Effector memory CD8-positive, alpha-beta T cell (primary cell): ENCODE measurements at regions not wholly inside any gene's neighbourhood (a gene's known extent, or its start where the extent isn't known, plus 50 kb on each side); places are given as distances from the start of the nearest gene placed in this dataset.
"Not testable (repeated sequence)": the region's sequence is repeated elsewhere in the genome, so short reads cannot be mapped to it uniquely, and the experiment has no call there.

Source experiments
- ATAC-seq: fragments of 150-1000 bp; cut with Tn5 transposase; replicated peaks from 2 replicates; pipeline ENCODE4 v1.10.0; 2021; ENCODE audit warnings: mild to moderate bottlenecking, moderate library complexity
- DNase-seq, 3 experiments: peaks; one replicate each; pipeline ENCODE4 v3.0.0; 2021
- H3K27ac Mint-ChIP-seq, 2 donors: one replicate each; pipeline ENCODE4 v1.8.0; 2022; ENCODE audit warnings: mild to moderate bottlenecking in 2 of 2, mixed read lengths in 2 of 2, moderate library complexity in 2 of 2
- H3K27me3 Mint-ChIP-seq, 2 donors: one replicate each; pipeline ENCODE4 v1.8.0; 2022; ENCODE audit warnings: mixed read lengths in 2 of 2
- H3K36me3 Mint-ChIP-seq: one replicate; pipeline ENCODE4 v1.8.0; 2022; ENCODE audit warnings: mild to moderate bottlenecking, moderate library complexity, mixed read lengths; ENCODE audit not compliant: insufficient read depth
- H3K4me1 Mint-ChIP-seq, 2 donors: one replicate each; pipeline ENCODE4 v1.8.0; 2022; ENCODE audit warnings: low read depth in 2 of 2, mixed read lengths in 2 of 2
- H3K4me3 Mint-ChIP-seq, 2 donors: one replicate each; pipeline ENCODE4 v1.8.0; 2022; ENCODE audit warnings: mild to moderate bottlenecking in 2 of 2, mixed read lengths in 2 of 2, moderate library complexity in 2 of 2
- H3K9me3 Mint-ChIP-seq, 2 donors: one replicate each; pipeline ENCODE4 v1.8.0; 2022; ENCODE audit warnings: mixed read lengths in 2 of 2

DNA sequence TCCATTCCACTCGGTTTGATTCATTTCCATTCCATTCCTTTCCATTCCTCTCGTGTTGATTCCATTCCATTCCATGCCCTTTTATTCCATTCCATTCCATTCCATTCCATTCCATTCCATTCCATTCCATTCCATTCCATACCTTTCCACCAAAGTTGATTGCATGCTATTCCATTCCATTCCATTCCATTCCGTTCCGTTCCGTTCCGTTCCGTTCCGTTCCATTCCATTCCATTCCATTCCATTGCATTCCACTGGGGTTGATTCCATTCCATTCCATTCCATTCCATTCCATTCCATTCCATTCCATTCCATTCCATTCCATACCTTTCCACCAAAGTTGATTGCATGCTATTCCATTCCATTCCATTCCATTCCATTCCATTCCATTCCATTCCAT, 154.3 kb downstream of the CWH43 start:
- not testable (repeated sequence) for DNase-seq, H3K27ac Mint-ChIP-seq, ATAC-seq, H3K4me1 Mint-ChIP-seq, H3K36me3 Mint-ChIP-seq, H3K4me3 Mint-ChIP-seq, H3K27me3 Mint-ChIP-seq
- H3K9me3 Mint-ChIP-seq = peaks cover 17 to 28% of the 10 kb centered on the region in 2 donors

DNA sequence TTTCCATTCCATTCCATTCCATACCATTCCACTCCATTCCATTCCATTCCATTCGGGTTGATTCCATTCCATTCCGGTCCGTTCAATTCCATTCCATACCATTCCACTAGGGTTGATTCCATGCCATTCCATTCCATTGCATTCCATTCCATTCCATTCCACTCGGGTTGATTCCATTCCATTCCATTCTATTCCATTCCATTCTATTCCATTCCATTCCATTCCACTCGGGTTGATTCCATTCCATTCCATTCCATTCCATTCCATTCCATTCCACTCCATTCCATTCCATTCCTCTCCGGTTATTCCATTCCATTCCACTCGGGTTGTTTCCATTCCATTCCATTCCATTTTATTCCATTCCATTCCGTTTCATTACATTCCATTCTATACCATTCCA, 155.9 kb downstream of the CWH43 start:
- H3K36me3 Mint-ChIP-seq, H3K4me1 Mint-ChIP-seq, DNase-seq, H3K27me3 Mint-ChIP-seq, H3K27ac Mint-ChIP-seq, H3K4me3 Mint-ChIP-seq: not testable (repeated sequence)
- peaks cover 23 to 32% of the 10 kb centered on the region in 2 donors for H3K9me3 Mint-ChIP-seq
- peak; percentile 39 for ATAC-seq

DNA sequence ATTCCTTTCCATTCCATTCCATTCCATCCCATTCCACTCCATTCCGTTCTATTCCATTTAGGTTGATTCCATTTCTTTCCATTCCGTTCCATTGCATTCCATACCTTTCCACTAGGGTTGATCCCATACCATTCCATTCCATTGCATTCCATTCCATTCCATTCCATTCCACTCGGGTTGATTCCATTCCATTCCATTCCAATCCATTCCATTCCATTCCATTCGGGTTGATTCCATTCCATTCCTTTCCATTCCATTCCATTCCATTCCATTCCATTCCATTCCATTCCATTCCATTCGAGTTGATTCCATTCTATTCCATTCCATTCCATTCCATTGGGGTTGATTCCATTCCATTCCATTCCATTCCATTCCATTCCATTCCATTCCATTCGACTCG, 161.1 kb downstream of the CWH43 start:
- peaks cover 45 to 46% of the 10 kb centered on the region in 2 donors for H3K9me3 Mint-ChIP-seq
- not testable (repeated sequence) for DNase-seq, H3K36me3 Mint-ChIP-seq, H3K4me3 Mint-ChIP-seq, H3K27me3 Mint-ChIP-seq, H3K4me1 Mint-ChIP-seq, H3K27ac Mint-ChIP-seq
- peak; percentile 40 for ATAC-seq

DNA sequence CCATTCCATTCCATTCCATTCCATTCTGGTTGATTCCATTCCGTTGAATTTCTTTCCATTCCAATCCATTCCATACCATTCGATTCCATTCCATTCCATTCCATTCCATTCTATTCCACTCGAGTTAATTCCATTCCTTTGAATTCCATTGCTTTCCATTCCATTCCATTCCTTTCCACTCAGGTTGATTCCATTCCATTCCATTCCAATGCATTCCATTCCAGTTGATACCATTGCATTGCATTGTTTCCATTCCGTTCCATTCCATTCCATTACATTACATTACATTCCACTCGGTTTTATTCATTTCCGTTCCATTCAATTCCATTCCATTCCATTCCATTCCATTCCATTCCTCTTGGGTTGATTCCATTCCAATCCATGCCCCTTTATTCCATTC, 161.5 kb downstream of the CWH43 start:
- H3K36me3 Mint-ChIP-seq, H3K27me3 Mint-ChIP-seq, ATAC-seq, DNase-seq, H3K27ac Mint-ChIP-seq, H3K4me3 Mint-ChIP-seq, H3K4me1 Mint-ChIP-seq: not testable (repeated sequence)
- H3K9me3 Mint-ChIP-seq = peaks cover 45 to 46% of the 10 kb centered on the region in 2 donors

DNA sequence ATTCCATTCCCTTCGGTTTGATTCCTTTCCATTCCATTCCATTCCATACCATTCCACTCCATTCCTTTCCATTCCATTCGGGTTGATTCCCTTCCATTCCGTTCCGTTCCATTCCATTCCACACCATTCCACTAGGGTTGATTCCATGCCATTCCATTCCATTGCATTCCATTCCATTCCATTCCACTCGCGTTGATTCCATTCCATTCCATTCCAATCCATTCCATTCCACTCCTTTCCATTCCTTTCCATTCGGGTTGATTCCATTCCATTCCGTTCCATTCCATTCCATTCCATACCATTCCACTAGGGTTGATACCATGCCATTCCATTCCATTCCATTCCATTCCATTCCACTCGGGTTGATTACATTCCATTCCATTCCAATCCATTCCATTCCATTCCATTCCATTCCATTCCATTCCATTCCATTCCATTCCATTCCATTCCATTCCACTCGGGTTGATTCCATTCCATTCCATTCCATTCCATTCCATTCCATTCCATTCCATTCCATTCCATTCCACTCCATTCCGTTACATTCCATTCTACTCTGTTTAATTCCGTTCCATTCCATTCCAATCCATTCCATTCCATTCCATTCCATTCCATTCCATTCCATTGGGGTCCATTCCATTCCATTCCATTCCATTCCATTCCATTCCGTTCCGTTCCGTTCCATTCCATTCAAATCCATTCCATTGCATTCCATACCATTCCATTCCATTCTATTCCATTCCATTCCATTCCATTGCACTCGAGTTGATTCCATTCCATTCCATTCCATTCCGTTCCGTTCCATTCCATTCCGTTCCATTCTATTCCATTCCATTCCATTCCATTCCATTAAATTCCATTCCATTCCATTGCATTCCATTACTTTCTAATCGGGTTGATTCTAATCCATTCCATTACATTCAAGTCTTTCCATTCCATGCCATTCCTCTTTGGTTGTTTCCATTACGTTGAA, 163.2 kb downstream of the CWH43 start:
- DNase-seq, H3K27me3 Mint-ChIP-seq, H3K27ac Mint-ChIP-seq, H3K4me3 Mint-ChIP-seq, H3K36me3 Mint-ChIP-seq, H3K4me1 Mint-ChIP-seq: not testable (repeated sequence)
- ATAC-seq = peak; percentile 70
- peaks cover 45 to 57% of the 10 kb centered on the region in 2 donors for H3K9me3 Mint-ChIP-seq

DNA sequence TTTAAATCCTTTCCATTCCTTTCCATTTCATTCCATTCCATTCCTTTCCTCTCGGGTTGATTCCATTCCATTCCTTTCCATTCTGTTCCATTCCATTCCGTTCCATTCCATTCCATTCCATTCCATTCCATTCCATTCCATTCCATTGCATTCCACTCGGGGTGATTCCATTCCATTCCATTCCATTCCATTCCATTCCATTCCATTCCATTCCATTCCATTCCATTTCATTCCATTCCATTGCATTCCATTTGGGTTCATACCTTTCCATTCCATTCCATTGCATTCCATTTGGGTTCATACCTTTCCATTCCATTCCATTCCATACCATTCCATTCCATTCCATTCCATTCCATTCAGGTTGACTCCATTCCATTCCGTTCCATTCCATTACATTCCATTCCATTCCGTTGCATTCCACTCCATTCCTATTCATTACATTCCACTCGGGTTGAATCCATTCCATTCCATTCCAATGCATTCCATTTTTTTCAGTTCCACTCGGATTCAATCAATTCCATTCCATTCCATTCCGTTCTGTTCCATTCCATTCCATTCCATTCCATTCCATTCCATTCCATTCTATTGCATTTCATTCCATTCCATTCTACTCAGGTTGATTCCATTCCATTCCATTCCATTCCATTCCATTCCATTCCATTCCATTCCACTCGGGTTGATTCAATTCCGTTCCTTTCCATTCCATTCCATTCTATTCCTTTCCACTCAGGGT, 164.4 kb downstream of the CWH43 start:
- H3K36me3 Mint-ChIP-seq, ATAC-seq, H3K27ac Mint-ChIP-seq, H3K27me3 Mint-ChIP-seq, DNase-seq, H3K4me3 Mint-ChIP-seq, H3K4me1 Mint-ChIP-seq: not testable (repeated sequence)
- peaks cover 49 to 62% of the 10 kb centered on the region in 2 donors for H3K9me3 Mint-ChIP-seq

DNA sequence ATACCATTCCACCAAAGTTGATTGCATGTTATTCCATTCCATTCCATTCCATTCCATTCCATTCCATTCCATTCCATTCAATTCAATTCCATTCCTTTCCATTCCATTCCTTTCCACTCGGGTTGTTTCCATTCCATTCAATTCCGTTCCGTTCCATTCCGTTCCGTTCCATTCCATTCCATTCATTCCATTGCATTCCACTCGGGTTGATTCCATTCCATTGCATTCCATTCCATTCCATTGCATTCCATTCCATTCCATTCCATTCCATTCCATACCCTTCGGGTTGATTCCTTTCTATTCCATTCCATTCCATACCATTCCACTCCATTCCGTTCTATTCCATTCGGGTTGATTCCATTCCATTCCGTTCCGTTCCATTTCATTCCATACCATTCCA, 166.9 kb downstream of the CWH43 start:
- ATAC-seq = peak; percentile 21
- H3K36me3 Mint-ChIP-seq, H3K27me3 Mint-ChIP-seq, DNase-seq, H3K27ac Mint-ChIP-seq, H3K4me1 Mint-ChIP-seq, H3K4me3 Mint-ChIP-seq: not testable (repeated sequence)
- peaks cover 48 to 56% of the 10 kb centered on the region in 2 donors for H3K9me3 Mint-ChIP-seq

DNA sequence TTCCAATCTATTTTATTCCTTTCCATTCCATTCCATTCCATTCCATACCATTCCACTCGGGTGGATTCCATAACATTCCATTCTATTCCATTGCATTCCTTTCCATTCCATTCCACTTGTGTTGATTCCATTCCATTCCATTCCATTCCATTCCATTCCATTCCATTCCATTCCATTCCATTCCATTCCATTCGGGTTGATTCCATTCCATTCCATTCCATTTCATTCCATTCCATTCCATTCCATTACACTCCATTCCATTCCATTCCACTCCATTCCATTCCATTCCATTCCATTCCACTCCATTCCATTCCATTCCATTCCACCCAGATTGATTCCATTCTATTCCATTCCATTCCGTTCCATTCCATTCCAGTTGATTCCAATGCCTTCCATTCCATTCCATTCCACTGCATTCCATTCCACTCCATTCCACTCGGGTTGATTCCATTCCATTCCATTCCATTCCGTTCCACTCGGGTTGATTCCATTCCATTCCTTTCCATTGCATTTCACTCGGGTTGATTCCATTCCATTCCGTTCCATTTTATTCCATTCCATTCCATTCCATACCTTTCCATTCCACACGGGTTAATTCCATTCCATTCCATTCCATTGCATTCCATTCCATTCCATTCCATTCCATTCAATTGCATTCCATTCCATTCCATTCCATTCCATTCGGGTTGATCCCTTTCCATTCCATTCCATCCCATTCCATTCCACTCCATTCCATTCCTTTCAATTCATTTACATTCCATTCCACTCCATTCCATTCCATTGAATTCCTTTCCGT, 168.4 kb downstream of the CWH43 start:
- not testable (repeated sequence) for DNase-seq, H3K4me1 Mint-ChIP-seq, H3K27ac Mint-ChIP-seq, H3K4me3 Mint-ChIP-seq, H3K36me3 Mint-ChIP-seq, H3K27me3 Mint-ChIP-seq
- H3K9me3 Mint-ChIP-seq = peaks cover 43 to 53% of the 10 kb centered on the region in 2 donors
- ATAC-seq = peak; percentile 48

DNA sequence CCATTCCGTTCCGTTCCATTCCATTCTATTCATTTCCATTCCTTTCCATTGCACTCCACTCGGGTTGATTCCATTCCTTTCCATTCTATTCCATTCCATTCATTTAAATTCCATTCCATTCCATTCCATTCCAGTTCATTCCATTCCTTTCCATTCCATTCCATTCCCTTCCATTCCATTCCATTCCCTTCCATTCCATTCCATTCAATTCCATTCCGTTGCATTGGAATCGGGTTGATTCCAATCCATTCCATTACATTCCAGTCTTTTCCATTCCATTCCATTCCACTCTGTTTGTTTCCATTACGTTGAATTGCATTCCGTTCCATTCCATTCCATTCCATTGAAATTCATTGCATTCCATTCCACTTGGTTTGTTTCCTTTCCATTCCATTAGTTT, 169.2 kb downstream of the CWH43 start:
- not testable (repeated sequence) for H3K4me3 Mint-ChIP-seq, H3K36me3 Mint-ChIP-seq, H3K27me3 Mint-ChIP-seq, H3K4me1 Mint-ChIP-seq, ATAC-seq, DNase-seq, H3K27ac Mint-ChIP-seq
- H3K9me3 Mint-ChIP-seq = peaks cover 38 to 46% of the 10 kb centered on the region in 2 donors

DNA sequence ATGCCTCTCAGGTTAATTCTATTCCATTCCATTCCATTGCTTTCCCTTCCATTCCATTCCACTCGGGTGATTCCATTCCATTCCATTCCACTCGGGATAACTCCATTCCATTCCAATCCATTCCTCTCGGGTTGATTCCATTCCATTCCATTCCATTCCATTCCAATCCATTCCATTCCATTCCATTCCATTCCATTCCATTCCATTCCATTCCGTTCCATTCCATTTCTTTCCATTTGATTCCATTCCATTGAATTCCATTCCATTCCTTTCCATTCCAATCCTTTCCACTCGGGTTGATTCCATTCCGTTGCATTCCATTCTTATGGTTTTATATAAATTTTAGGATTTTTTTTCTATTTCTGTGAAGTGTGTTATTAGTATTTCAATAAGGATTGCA, 170.2 kb downstream of the CWH43 start:
- not testable (repeated sequence) for H3K27me3 Mint-ChIP-seq, H3K27ac Mint-ChIP-seq, H3K36me3 Mint-ChIP-seq, DNase-seq, H3K4me1 Mint-ChIP-seq, H3K4me3 Mint-ChIP-seq, ATAC-seq
- H3K9me3 Mint-ChIP-seq = peaks cover 31 to 38% of the 10 kb centered on the region in 2 donors

DNA sequence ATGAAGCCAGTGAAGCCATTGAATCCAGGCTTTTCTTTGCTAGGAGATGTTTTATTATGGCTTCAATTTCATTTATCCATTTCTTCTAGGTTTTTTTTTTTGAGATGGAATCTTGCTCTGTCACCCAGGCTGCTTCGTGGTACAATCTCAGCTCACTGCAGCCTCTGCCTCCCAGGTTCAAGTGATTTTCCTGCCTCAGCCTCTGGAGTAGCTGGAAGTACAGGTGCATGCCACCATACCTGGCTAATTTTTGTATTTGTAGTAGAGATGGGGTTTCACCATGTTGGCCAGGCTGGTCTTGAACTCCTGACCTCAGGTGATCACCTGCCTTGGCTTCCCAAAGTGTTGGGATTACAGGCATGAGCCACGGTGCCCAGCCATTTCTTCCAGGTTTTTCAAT, 171.6 kb downstream of the CWH43 start:
- not testable (repeated sequence) for H3K4me1 Mint-ChIP-seq, H3K27me3 Mint-ChIP-seq, H3K27ac Mint-ChIP-seq, DNase-seq, H3K36me3 Mint-ChIP-seq, ATAC-seq, H3K4me3 Mint-ChIP-seq
- peaks cover 31 to 38% of the 10 kb centered on the region in 2 donors for H3K9me3 Mint-ChIP-seq

DNA sequence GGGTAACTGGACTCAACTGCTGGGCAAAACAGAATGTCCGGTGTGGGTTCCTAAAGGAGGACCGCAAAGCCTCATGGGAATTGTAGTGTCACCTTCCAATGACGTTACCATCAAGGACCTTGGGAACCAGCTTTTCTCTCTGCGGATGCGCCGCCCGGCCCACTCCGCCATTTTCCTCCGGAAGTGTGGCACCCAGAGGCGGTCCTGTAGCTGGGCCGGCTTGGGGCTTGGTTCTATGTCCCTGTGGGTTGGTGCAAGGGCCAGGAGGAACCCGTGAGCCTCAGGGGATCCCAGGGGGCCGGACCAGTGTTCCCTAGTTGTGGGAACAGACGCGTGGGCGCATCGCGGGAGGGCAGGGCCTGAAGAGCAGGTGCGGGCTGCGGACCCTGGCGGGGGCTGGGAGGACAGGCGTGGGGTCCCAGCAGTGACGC, 175.1 kb downstream of the CWH43 start:
- H3K4me3 Mint-ChIP-seq, H3K27me3 Mint-ChIP-seq: not testable (repeated sequence)

DNA sequence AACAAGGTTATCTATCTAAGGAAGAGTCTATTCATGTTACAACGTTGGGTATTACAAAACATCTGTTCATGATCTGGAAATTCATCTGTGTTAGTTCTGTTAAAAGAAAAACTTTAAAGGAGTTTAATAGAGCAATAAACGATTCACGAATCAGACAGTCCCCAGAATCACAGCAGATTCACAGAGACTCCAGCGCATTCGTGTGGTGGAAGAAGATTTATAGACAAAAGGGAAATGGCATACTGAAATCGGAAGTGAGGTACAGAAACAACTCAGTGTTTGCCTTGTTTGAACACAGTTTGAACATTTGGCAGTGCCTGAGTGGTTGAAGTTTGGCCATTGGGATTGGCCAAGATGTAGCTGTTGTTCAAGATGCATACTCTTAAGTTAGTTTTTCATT, 178.8 kb downstream of the CWH43 start:
- not testable (repeated sequence) for H3K27ac Mint-ChIP-seq, H3K4me1 Mint-ChIP-seq, H3K9me3 Mint-ChIP-seq, H3K4me3 Mint-ChIP-seq, H3K27me3 Mint-ChIP-seq, ATAC-seq, H3K36me3 Mint-ChIP-seq, DNase-seq

More for the DNA sequence above, 175.1 kb downstream of the CWH43 start:
- not testable (repeated sequence) for ATAC-seq, H3K36me3 Mint-ChIP-seq, H3K9me3 Mint-ChIP-seq, H3K27ac Mint-ChIP-seq, H3K4me1 Mint-ChIP-seq, DNase-seq
